LNCAP (cell line): ENCODE measurements at regions not wholly inside any gene's neighbourhood (a gene's known extent, or its start where the extent isn't known, plus 50 kb on each side); places are given as distances from the start of the nearest gene placed in this dataset.

Source experiments
- TF ChIP-seq, protein P1 (sequence below): fragments of 450-650 bp; IDR thresholded peaks from 2 replicates; pipeline ENCODE4 v1.5.1; 2017; ENCODE audit warnings: mild to moderate bottlenecking

DNA sequence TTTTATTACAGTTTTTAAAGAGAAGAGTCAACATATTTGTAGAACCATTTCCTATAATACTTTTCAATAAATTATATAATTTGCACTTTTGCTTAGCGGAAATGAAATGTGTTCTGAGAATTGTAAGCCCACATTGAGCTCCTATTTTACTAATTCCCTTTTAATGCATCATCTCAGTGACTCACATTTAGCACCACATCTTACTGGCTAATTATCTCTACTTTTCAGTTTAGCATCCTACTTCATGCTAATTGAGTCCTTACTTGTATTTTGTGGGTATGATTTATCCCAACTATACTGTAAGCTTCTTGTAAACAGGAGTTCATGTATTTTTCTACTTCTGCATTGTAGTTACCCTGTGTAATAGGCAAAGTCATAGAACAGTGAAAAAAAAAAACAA, 67.5 kb downstream of the TMX1 start:
- TF ChIP-seq, protein P1, sequence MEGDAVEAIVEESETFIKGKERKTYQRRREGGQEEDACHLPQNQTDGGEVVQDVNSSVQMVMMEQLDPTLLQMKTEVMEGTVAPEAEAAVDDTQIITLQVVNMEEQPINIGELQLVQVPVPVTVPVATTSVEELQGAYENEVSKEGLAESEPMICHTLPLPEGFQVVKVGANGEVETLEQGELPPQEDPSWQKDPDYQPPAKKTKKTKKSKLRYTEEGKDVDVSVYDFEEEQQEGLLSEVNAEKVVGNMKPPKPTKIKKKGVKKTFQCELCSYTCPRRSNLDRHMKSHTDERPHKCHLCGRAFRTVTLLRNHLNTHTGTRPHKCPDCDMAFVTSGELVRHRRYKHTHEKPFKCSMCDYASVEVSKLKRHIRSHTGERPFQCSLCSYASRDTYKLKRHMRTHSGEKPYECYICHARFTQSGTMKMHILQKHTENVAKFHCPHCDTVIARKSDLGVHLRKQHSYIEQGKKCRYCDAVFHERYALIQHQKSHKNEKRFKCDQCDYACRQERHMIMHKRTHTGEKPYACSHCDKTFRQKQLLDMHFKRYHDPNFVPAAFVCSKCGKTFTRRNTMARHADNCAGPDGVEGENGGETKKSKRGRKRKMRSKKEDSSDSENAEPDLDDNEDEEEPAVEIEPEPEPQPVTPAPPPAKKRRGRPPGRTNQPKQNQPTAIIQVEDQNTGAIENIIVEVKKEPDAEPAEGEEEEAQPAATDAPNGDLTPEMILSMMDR, result no peak

DNA sequence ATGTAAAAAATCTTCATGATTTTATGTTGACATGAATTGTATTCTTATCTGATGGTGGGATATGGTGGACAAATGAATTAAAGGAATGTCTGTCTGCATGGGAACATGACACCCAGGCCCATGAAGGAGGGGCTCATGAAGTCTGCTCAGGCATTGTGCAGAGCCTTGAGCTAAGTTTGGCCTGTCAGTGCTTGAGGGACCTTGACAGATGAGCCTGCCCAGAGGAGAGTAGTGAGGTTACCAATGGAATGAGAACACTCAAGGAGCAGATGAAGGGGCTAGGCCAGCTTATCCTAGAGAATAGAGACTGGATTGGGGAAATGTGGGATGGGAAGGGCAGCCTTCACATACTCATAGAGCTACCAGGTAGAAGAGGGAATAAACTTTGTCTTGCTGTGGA, 68.8 kb downstream of the TMX1 start:
- TF ChIP-seq, protein P1, result no peak

DNA sequence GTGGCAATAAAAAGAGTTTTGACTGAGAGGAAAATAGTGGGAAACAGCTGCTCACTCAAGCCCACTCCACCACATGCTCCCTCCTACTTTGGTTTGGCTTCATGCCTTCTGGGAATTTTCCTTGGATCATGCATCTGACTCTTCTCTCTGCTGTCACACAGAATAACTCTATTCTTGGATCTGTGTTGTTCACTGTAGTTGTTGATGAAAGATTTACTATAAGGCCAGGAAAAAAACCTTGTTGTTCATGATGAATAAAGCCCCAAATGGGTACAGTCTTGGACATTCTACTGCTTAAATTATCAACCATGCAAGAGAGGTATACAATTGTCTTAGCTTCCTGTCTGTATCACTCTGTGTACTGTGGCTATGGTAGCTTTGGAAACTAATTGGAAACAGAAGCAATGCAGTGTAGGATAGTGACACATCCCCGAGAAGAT, 70.5 kb downstream of the TMX1 start:
- TF ChIP-seq, protein P1, result no peak

DNA sequence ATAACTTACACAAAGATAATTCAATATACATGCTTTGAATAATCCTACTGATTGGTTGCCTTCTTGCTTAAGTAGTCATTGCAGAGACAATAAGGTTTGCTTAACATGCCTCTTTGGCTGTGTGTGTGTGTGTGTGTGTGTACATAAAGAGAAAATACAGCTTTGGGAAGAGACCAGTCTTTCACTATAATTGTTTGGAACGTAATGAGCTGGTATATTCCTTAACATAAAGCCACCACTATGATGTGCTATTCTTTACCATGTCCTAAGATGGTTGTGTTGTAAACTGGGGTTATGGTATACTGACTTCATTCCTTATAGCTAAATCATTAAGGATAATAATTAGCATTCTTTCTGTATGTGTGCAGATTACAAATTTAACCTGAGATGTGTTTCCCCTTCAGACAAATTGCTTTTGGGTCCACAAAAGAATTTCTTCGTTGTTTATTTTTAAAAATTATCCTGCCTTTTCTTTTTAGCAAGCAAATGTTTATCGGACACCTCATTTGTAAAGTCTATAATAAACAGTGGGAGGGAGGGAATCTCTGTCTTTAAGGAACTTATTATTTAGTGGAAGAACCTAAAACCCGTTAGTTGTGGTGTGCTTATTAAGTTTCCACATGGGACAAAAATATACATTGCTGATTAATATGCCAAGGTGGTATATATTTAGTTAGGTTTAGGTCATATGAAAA, 74.4 kb downstream of the TMX1 start:
- TF ChIP-seq, protein P1, result no peak

DNA sequence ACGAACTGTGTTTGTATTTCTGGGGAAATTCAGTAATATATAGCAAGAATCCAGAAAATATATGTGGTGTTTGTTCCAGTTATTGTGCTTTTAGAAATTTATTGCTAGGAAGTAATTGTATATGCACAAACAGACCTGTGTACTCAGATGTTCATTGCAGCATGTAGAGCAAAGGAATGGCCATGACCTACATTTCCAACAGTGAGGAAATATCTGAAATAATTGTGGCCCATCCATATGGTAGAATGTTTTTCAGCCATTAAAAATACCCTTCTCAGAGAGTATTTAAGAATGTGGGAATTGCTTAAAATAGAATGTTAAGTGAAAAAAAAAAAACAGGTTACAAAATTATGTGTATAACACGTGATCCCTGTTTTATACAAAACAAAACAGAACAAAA, 77.3 kb downstream of the TMX1 start:
- TF ChIP-seq, protein P1, result no peak

DNA sequence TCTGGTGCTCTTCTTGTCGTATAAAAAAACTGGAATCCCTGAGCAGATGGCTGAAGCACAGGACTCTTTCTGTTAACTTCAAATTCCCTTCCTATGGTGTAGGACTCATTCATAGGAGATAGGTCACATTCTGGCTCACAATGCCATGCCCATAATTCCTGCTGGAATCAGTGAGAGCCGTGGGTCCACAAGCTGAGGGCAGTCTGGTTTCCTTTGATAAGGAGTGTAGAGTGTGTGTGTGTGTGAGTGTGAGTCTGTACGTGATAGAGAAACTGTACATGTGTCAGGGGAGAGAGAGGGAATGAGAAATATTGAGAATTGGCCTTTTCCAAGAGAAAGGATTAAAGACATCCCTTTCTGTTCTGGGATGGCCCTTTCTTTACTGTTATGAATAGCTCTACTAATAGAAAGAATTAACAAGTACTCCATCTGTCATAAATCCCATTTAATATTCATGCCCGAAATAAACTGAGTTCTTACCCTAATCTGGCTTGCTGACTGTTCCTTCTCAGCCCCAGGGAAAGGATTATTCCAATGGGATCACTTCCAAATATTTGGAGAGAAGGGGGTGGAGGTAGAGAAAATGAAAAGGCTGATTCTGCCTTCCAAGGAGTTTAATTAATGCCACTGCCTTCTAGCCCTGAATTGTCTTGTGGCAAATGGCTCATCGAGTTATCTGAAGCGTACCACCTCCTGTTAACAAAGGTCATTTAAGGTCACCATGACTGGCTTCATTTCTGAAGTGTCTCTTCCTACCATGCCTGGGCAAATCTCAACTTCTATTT, 79.0 kb downstream of the TMX1 start:
- TF ChIP-seq, protein P1, result no peak

DNA sequence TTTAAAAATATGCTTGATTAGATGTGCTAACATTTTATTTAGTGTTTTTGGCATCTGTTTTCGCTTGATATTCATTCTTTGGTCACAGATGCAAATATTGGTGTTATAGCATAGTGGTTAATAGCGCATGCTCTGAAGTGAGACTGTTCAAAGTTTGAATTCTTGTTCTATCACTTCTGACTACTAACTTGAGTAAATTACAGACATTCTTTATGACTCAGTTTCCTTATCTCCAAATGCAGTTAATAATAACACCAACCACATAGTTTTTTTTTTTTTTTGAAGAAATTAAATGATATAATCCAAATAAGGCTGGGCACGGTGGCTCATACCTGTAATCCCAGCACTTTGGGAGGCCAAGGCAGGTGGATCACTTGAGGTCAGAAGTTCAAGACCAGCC, 81.0 kb downstream of the TMX1 start:
- TF ChIP-seq, protein P1, result no peak
